ENCODE measurements at regions not wholly inside any gene's neighbourhood (a gene's known extent, or its start where the extent isn't known, plus 50 kb on each side); places are given as distances from the start of the nearest gene placed in this dataset.
"Not testable (repeated sequence)": the region's sequence is repeated elsewhere in the genome, so short reads cannot be mapped to it uniquely, and the experiment has no call there.

- H3K27ac Mint-ChIP-seq (ENCODE audit: unreplicated experiment): no peak overlapping the region
- H3K4me3 Mint-ChIP-seq (ENCODE audit: unreplicated experiment): no peak overlapping the region
- no peaks in the 10 kb centered on the region for H3K36me3 Mint-ChIP-seq (ENCODE audit: unreplicated experiment)
Measured at GRCh38 chr10:81216949-81217348, 658.0 kb upstream of the NRG3 start.

GRCh38 chr10:81218307-81218706, 656.7 kb upstream of the NRG3 start:
- Mint-ChIP-seq H3K9me3 (ENCODE audit: unreplicated experiment) (peaks cover 9% of the 10 kb centered on the region), H3K4me1 (ENCODE audit: unreplicated experiment) (no peaks in the 10 kb centered on the region), H3K4me3 (ENCODE audit: unreplicated experiment) (no peak overlapping the region), H3K27me3 (ENCODE audit: unreplicated experiment) (no peaks in the 10 kb centered on the region), H3K36me3 (ENCODE audit: unreplicated experiment) (no peaks in the 10 kb centered on the region), H3K27ac (ENCODE audit: unreplicated experiment) (no peak overlapping the region)
- no peak for DNase-seq (ENCODE audit: extremely low spot score, unreplicated experiment)
- no peak for TF ChIP-seq CTCF (IDR thresholded peaks at IDR 0.05)

More at GRCh38 chr10:81216949-81217348, 658.0 kb upstream of the NRG3 start:
- DNase-seq (ENCODE audit: extremely low spot score, unreplicated experiment): no peak
- no peak for TF ChIP-seq CTCF (IDR thresholded peaks at IDR 0.05)
- Mint-ChIP-seq H3K9me3 (ENCODE audit: unreplicated experiment) (peaks cover 3% of the 10 kb centered on the region), H3K4me1 (ENCODE audit: unreplicated experiment) (no peaks in the 10 kb centered on the region), H3K27me3 (ENCODE audit: unreplicated experiment) (no peaks in the 10 kb centered on the region)

- Mint-ChIP-seq H3K36me3 (ENCODE audit: unreplicated experiment) (no peaks in the 10 kb centered on the region), H3K27me3 (ENCODE audit: unreplicated experiment) (no peaks in the 10 kb centered on the region), H3K9me3 (ENCODE audit: unreplicated experiment) (peaks cover 13% of the 10 kb centered on the region), H3K4me1 (ENCODE audit: unreplicated experiment) (no peaks in the 10 kb centered on the region), H3K4me3 (ENCODE audit: unreplicated experiment) (no peak overlapping the region), H3K27ac (ENCODE audit: unreplicated experiment) (no peak overlapping the region)
- no peak for DNase-seq (ENCODE audit: extremely low spot score, unreplicated experiment)
- TF ChIP-seq CTCF (IDR thresholded peaks at IDR 0.05): no peak
Measured at GRCh38 chr10:81219758-81220157, 655.2 kb upstream of the NRG3 start.

GRCh38 chr10:81248886-81249285, 626.1 kb upstream of the NRG3 start:
- no peak for DNase-seq (ENCODE audit: extremely low spot score, unreplicated experiment)
- Mint-ChIP-seq H3K27me3 (ENCODE audit: unreplicated experiment) (no peaks in the 10 kb centered on the region), H3K27ac (ENCODE audit: unreplicated experiment) (no peak overlapping the region), H3K4me1 (ENCODE audit: unreplicated experiment) (no peaks in the 10 kb centered on the region), H3K36me3 (ENCODE audit: unreplicated experiment) (no peaks in the 10 kb centered on the region), H3K4me3 (ENCODE audit: unreplicated experiment) (no peak overlapping the region), H3K9me3 (ENCODE audit: unreplicated experiment) (no peaks in the 10 kb centered on the region)
- no peak for TF ChIP-seq CTCF (IDR thresholded peaks at IDR 0.05)

- no peak for DNase-seq (ENCODE audit: extremely low spot score, unreplicated experiment)
- H3K9me3 Mint-ChIP-seq (ENCODE audit: unreplicated experiment): peaks cover 4% of the 10 kb centered on the region
- no peaks in the 10 kb centered on the region for H3K36me3 Mint-ChIP-seq (ENCODE audit: unreplicated experiment)
- no peak for TF ChIP-seq CTCF (IDR thresholded peaks at IDR 0.05)
- H3K27me3 Mint-ChIP-seq (ENCODE audit: unreplicated experiment): no peaks in the 10 kb centered on the region
- H3K27ac Mint-ChIP-seq (ENCODE audit: unreplicated experiment): no peak overlapping the region
- H3K4me3 Mint-ChIP-seq (ENCODE audit: unreplicated experiment): no peak overlapping the region
- H3K4me1 Mint-ChIP-seq (ENCODE audit: unreplicated experiment): no peaks in the 10 kb centered on the region
Measured at GRCh38 chr10:81251457-81252115, 623.4 kb upstream of the NRG3 start.

- H3K36me3 Mint-ChIP-seq (ENCODE audit: unreplicated experiment); H3K27ac Mint-ChIP-seq (ENCODE audit: unreplicated experiment); H3K4me3 Mint-ChIP-seq (ENCODE audit: unreplicated experiment); H3K4me1 Mint-ChIP-seq (ENCODE audit: unreplicated experiment); DNase-seq (ENCODE audit: extremely low spot score, unreplicated experiment); H3K27me3 Mint-ChIP-seq (ENCODE audit: unreplicated experiment): not testable (repeated sequence)
- peaks cover 25% of the 10 kb centered on the region for H3K9me3 Mint-ChIP-seq (ENCODE audit: unreplicated experiment)
Measured at GRCh38 chr10:81264991-81265390, 610.0 kb upstream of the NRG3 start.

All from osteocyte (in vitro differentiated cells).